HL-60 (cell line): ENCODE measurements at regions not wholly inside any gene's neighbourhood (a gene's known extent, or its start where the extent isn't known, plus 50 kb on each side); places are given as distances from the start of the nearest gene placed in this dataset.

ENCODE experiments used
- GABPA ChIP-seq: IDR thresholded peaks from 2 replicates; pipeline ENCODE4 v1.6.1; 2012; ENCODE audit warnings: low read depth
- POLR2AphosphoS5 ChIP-seq: IDR thresholded peaks from 2 replicates; pipeline ENCODE4 v1.6.1; 2012; ENCODE audit warnings: low read depth
- TF ChIP-seq, protein P1 (sequence below): IDR thresholded peaks from one replicate; pipeline ENCODE4 v1.5.1; 2011; ENCODE audit warnings: low read length, control low read depth, inconsistent platforms; ENCODE audit not compliant: insufficient read depth

DNA sequence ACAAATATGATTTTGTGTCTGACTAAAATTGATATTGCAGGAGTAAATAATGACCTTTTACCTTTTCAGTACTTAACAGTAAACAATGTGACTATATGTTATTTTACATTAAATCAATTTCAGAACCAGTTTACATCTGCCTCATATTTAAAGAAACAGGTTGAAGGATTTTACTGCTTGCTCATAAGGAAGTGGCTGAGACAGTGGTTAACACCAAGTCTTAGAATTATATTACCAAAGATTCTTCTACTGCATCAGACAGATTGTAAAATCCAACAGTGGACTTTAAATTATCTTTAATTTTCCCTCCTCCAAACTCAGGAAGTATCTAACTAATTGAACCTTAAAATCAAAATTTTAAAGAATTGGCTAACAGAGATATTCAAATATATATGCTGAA is 1929.9 kb downstream of the PCDH9 start:
- TF ChIP-seq, protein P1, sequence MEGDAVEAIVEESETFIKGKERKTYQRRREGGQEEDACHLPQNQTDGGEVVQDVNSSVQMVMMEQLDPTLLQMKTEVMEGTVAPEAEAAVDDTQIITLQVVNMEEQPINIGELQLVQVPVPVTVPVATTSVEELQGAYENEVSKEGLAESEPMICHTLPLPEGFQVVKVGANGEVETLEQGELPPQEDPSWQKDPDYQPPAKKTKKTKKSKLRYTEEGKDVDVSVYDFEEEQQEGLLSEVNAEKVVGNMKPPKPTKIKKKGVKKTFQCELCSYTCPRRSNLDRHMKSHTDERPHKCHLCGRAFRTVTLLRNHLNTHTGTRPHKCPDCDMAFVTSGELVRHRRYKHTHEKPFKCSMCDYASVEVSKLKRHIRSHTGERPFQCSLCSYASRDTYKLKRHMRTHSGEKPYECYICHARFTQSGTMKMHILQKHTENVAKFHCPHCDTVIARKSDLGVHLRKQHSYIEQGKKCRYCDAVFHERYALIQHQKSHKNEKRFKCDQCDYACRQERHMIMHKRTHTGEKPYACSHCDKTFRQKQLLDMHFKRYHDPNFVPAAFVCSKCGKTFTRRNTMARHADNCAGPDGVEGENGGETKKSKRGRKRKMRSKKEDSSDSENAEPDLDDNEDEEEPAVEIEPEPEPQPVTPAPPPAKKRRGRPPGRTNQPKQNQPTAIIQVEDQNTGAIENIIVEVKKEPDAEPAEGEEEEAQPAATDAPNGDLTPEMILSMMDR = no peak
- no peak for TF ChIP-seq GABPA
- TF ChIP-seq POLR2AphosphoS5 = no peak
